ENCODE measurements at regions not wholly inside any gene's neighbourhood (a gene's known extent, or its start where the extent isn't known, plus 50 kb on each side); places are given as distances from the start of the nearest gene placed in this dataset.

GRCh38 chr17:34141590-34141989 is 113.5 kb upstream of the CCL2 start:
- TF ChIP-seq CTCF (IDR thresholded peaks at IDR 0.05; ENCODE audit: control extremely low read depth, extremely low read depth), result no peak
- H3K27me3 ChIP-seq (ENCODE audit: control insufficient read depth in 3 of 3, insufficient read depth in 3 of 3, low read length in 2 of 3), result peaks cover 0 to 9% (median 0%) of the 10 kb centered on the region in 3 donors
- no peaks in the 10 kb centered on the region for H3K36me3 ChIP-seq (ENCODE audit: control insufficient read depth in 4 of 4, insufficient read depth in 4 of 4, low read length in 4 of 4)
- no peak overlapping the region for H3K9ac ChIP-seq (ENCODE audit: insufficient read depth in 1 of 2, low read length in 2 of 2)
- no peaks in the 10 kb centered on the region for H3K4me1 ChIP-seq (ENCODE audit: control insufficient read depth in 5 of 5, insufficient read depth in 5 of 5, low read length in 5 of 5)
- no peak overlapping the region for H3K4me3 ChIP-seq
- WGBS, 2 donors, result 89 to 91% methylated on average over 2 of the region's 2 CpGs
- no peak overlapping the region for H3K27ac ChIP-seq (ENCODE audit: low read depth in 1 of 2, low read length in 1 of 2)
- H3K9me3 ChIP-seq (ENCODE audit: control insufficient read depth in 4 of 4, insufficient read depth in 3 of 4, low read length in 3 of 4), result no peaks in the 10 kb centered on the region
- no peak for ATAC-seq (ENCODE audit: insufficient read depth, low FRiP score)
- DNase-seq, result no peak

GRCh38 chr17:34143430-34143829 is 111.7 kb upstream of the CCL2 start:
- no peak overlapping the region for H3K27ac ChIP-seq (ENCODE audit: low read depth in 1 of 2, low read length in 1 of 2)

GRCh38 chr17:34146440-34147043 is 108.5 kb upstream of the CCL2 start:
- Histone ChIP-seq H3K27me3 (ENCODE audit: control insufficient read depth in 3 of 3, insufficient read depth in 3 of 3, low read length in 2 of 3) (peaks cover 2 to 9% (median 2%) of the 10 kb centered on the region in 3 donors), H3K36me3 (ENCODE audit: control insufficient read depth in 4 of 4, insufficient read depth in 4 of 4, low read length in 4 of 4) (no peaks in the 10 kb centered on the region), H3K9ac (ENCODE audit: insufficient read depth in 1 of 2, low read length in 2 of 2) (no peak overlapping the region), H3K4me1 (ENCODE audit: control insufficient read depth in 5 of 5, insufficient read depth in 5 of 5, low read length in 5 of 5) (peaks cover 0 to 3% (median 0%) of the 10 kb centered on the region in 5 donors), H3K27ac (ENCODE audit: low read depth in 1 of 2, low read length in 1 of 2) (no peak overlapping the region), H3K9me3 (ENCODE audit: control insufficient read depth in 4 of 4, insufficient read depth in 3 of 4, low read length in 3 of 4) (no peaks in the 10 kb centered on the region), H3K4me3 (no peak overlapping the region)
- TF ChIP-seq CTCF (IDR thresholded peaks at IDR 0.05; ENCODE audit: control extremely low read depth, extremely low read depth), result peak; percentile 28
- ATAC-seq (ENCODE audit: insufficient read depth, low FRiP score), result no peak
- peak in 1 of 3 donors; percentile 31 for DNase-seq
- 40 to 42% methylated on average over 5 of the region's 5 CpGs for WGBS, 2 donors

More at GRCh38 chr17:34143430-34143829, 111.7 kb upstream of the CCL2 start:
- ATAC-seq (ENCODE audit: insufficient read depth, low FRiP score) (no peak), DNase-seq (no peak)
- H3K36me3 ChIP-seq (ENCODE audit: control insufficient read depth in 4 of 4, insufficient read depth in 4 of 4, low read length in 4 of 4), result no peaks in the 10 kb centered on the region
- H3K9ac ChIP-seq (ENCODE audit: insufficient read depth in 1 of 2, low read length in 2 of 2), result no peak overlapping the region
- no peak overlapping the region for H3K4me3 ChIP-seq
- 90 to 100% methylated on average over 1 of the region's 1 CpG for WGBS, 2 donors
- H3K4me1 ChIP-seq (ENCODE audit: control insufficient read depth in 5 of 5, insufficient read depth in 5 of 5, low read length in 5 of 5), result no peaks in the 10 kb centered on the region
- TF ChIP-seq CTCF (IDR thresholded peaks at IDR 0.05; ENCODE audit: control extremely low read depth, extremely low read depth), result no peak
- H3K9me3 ChIP-seq (ENCODE audit: control insufficient read depth in 4 of 4, insufficient read depth in 3 of 4, low read length in 3 of 4), result no peaks in the 10 kb centered on the region
- H3K27me3 ChIP-seq (ENCODE audit: control insufficient read depth in 3 of 3, insufficient read depth in 3 of 3, low read length in 2 of 3), result peaks cover 2 to 9% (median 2%) of the 10 kb centered on the region in 3 donors

- Histone ChIP-seq H3K27me3 (ENCODE audit: control insufficient read depth in 3 of 3, insufficient read depth in 3 of 3, low read length in 2 of 3) (peaks cover 7 to 37% (median 25%) of the 10 kb centered on the region in 3 donors), H3K4me1 (ENCODE audit: control insufficient read depth in 5 of 5, insufficient read depth in 5 of 5, low read length in 5 of 5) (peaks cover 0 to 12% (median 0%) of the 10 kb centered on the region in 5 donors), H3K27ac (ENCODE audit: low read depth in 1 of 2, low read length in 1 of 2) (no peak overlapping the region), H3K36me3 (ENCODE audit: control insufficient read depth in 4 of 4, insufficient read depth in 4 of 4, low read length in 4 of 4) (no peaks in the 10 kb centered on the region), H3K9ac (ENCODE audit: insufficient read depth in 1 of 2, low read length in 2 of 2) (no peak overlapping the region), H3K9me3 (ENCODE audit: control insufficient read depth in 4 of 4, insufficient read depth in 3 of 4, low read length in 3 of 4) (no peaks in the 10 kb centered on the region), H3K4me3 (no peak overlapping the region)
- DNase-seq (no peak), ATAC-seq (ENCODE audit: insufficient read depth, low FRiP score) (no peak)
- TF ChIP-seq CTCF (IDR thresholded peaks at IDR 0.05; ENCODE audit: control extremely low read depth, extremely low read depth), result no peak
- 46 to 79% methylated on average over 2 of the region's 2 CpGs for WGBS, 2 donors
Measured at GRCh38 chr17:34151102-34151501, 104.0 kb upstream of the CCL2 start.

All from lung (tissue), 11 donors.